Daoy (cell line): ENCODE measurements at regions not wholly inside any gene's neighbourhood (a gene's known extent, or its start where the extent isn't known, plus 50 kb on each side); places are given as distances from the start of the nearest gene placed in this dataset.

Experiments used
- DNase-seq: peaks from one replicate; pipeline ENCODE4 v3.0.0-alpha.2; 2015; ENCODE audit warnings: low read depth

- DNase-seq, result no peak
These were observed 141.5 kb upstream of the ZNF32 start for GRCh38 chr10:43790147-43790546.

DNA sequence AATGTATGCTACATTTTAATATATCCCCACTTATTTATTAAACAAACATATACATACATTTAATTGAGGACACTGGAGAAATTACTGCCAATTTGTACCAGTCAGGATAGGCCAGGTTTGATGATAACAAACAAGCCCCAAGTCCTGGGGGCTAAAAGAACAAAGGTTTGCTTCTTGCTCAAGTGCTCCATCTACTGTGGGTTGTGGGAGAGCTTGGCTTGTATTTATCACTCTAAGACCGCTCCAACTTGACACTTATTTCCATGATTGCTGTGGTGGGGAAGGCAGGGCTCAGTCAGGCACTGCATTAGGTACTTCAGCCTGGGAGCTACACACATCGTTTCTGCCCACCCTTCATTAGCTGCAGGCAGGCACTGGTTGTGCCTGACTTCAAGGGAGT is 136.6 kb upstream of the ZNF32 start:
- DNase-seq, result no peak

DNA sequence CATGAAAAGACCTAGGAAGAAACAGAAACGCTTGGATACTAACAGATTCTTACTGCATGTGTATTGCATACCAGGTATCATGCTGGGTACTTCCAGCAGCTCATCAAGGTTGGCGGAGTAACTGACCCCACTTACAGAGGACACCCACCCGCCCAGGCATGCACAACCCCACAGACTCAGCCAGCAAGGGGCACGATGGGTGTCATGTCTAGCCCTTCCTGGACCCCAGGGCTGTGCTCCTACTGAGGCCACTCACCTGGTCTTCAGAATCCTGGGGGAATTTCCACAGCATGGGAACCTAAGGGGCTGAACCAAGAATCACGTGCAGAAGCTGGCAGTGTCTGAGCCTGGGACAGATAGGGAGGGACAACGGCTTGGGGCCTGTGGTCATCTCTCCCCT is 134.1 kb upstream of the ZNF32 start:
- no peak for DNase-seq

DNA sequence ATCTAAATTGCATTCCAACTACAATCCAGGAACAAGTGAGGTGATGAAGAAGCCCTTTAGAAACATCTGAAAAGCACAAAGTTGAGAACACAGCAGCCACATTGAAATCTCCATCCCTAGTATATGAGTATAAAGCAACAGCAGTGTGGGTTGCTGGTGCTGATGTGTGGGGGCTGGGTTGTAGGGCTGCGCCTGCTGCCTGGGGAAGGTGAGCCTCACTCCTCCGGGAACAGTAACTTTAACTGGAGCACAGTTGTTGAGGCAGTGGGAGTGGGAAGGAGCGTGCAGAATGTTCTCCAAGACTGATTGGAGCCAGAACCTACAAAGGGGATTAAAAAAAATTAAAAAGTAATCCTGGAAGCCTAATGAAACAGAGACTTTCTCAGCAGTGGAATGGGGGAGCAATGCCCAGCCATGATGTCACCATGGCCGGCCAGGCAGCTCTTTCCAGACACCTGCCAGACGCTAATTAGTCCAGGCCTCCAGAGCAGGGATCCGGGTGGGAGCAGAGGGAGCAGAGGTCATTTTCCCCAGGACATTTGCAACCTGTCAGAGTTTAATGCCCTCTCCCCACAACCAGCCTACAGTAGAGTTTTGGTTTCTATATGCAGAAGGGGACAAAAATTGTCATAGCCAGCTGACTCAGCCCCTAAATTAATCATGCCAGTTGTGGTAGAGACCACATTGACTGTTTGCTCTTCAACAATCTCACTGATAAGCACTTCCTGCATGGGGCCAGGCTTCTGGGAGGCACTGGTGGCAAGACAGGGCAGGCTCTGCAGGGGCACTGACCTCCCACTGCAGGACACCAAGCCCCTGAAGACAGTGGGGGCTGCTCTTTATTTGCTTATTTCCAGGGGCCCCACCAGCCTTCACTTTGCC is 133.0 kb upstream of the ZNF32 start:
- peak; percentile 74 for DNase-seq

DNA sequence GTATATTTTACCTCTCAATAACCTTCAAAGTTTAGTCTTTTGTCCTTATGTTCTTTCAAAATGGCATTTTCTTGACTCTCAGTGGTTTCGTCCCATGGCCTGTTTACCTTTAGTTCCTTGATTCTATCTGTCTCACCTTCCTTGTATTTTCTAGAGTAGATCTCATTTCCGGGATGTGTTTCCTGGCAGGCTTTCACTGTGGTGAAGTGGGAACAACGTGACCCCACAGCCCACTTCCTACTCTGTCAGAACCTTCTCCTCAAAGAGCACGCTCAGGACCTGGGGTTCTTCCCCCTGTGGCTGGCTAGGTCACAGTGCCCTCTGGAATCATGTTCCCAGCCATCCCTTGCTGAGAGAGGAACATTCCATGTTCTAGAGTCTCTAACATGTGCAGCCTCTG is 129.9 kb upstream of the ZNF32 start:
- DNase-seq, result no peak

GRCh38 chr10:43775384-43775783 is 126.7 kb upstream of the ZNF32 start:
- no peak for DNase-seq

- DNase-seq, result no peak
These were observed 125.6 kb upstream of the ZNF32 start for GRCh38 chr10:43774234-43774769.

DNA sequence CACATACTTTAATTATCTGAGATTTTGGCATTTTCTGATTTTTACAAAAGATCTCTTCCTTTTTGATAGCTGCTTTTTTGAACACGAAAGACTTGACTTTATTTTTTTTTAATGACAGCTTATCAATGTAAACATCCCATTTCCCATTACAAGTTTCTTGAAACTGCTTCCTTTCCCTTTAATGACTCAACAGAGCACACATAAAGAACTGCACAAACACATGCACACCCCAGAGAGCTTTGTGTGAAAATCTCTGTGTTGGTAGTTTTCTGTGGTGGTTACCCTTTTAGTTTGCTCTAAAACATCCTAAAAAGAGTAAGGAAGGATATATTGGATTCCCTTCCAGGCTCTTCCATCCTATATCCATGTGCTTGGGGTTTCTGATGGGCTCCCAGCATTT is 125.1 kb upstream of the ZNF32 start:
- DNase-seq, result no peak

DNA sequence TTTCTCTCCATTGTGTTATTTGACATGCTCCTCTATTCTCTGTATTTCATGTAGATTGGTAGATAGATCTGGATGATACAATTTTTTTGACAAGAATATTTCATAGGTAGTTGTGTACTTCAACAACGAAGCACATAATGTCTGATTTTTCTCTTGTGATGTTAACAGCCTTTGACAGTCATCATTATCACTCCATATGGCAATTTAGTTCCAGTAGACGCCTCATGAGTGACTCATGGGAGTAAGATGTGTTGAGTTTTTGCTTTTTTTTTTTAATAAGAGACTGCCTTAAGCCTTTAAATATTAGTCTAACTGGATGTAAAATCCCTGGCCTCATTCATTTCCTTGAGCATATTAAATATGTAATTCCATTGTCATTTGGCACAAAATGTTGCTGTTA is 123.5 kb upstream of the ZNF32 start:
- no peak for DNase-seq

DNA sequence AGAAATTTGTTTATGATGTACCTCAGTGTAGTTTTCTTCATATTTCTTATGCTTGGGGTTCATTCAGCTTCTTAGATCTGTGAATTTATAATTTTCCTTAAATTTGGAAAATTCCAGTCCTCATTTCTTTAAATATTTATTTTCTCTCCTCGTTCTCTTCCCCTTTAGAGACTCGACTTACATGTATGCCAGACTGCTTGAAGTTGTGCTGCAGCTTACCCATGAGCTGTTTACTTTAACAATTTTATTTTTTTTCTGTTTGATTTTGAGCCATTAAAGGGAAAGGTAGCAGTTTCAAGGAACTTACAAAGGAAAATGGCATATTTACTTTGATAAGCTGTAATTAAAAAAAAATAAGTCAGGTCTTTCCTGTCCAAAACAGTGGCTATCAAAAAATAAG is 123.0 kb upstream of the ZNF32 start:
- no peak for DNase-seq

GRCh38 chr10:43765516-43765915 is 116.8 kb upstream of the ZNF32 start:
- DNase-seq, result no peak

GRCh38 chr10:43763846-43764245 is 115.2 kb upstream of the ZNF32 start:
- DNase-seq, result no peak

DNA sequence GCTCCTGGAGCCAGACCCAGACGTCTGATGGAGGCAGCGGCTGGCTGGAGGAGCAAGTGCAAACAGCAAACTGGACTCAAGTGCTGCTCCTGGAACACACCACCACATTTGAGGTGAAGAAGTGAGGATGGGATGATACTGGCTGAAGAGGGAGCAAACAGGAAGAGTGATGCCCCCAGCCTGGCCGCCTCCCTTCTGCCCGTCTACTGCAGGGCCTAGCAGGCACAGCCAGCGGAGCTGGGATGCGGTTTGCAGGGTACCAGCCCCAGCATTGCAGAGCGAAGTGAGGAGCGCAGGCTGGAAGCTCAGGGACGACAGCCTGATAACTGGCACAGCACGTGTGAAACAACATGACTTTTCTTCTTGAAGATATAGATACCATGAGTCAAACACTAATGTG is 111.8 kb upstream of the ZNF32 start:
- no peak for DNase-seq

DNA sequence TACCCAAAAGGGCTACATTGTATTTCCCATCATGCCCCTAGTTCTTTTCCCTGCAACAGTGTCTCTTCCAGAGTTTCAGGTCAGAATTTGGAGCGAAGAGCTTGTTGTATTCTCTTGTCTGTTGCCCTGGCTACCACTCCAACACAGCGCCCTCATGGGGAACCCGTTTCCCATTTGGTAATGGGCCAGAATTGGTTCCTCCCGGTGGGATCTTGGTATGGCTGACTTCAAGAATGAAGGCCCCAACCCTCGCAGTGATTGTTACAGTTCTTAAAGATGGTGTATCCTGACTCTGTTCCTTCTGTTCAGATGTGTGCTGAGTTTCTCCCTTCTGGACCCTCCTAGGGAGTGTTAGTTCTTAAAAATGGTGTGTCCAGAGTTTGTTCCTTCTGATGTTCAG is 110.5 kb upstream of the ZNF32 start:
- DNase-seq, result no peak

DNA sequence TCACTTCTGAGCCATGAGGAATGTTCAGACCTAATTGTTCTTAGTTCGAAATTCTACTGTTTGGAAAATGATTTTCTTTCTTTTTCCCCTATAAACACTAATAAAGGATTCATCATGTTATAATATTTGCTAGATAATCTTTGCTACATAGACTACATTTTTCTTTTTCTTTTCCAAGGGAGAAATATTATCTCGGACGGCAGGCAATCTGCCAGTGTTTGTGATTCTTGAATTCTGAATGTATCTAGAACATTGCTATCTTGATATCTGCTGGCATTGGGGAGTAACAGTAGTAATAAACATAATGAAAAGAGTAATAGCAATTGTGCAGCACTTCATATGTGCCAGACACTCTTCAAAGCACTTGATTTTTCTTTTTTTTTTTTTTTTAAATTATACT is 107.7 kb upstream of the ZNF32 start:
- no peak for DNase-seq

DNA sequence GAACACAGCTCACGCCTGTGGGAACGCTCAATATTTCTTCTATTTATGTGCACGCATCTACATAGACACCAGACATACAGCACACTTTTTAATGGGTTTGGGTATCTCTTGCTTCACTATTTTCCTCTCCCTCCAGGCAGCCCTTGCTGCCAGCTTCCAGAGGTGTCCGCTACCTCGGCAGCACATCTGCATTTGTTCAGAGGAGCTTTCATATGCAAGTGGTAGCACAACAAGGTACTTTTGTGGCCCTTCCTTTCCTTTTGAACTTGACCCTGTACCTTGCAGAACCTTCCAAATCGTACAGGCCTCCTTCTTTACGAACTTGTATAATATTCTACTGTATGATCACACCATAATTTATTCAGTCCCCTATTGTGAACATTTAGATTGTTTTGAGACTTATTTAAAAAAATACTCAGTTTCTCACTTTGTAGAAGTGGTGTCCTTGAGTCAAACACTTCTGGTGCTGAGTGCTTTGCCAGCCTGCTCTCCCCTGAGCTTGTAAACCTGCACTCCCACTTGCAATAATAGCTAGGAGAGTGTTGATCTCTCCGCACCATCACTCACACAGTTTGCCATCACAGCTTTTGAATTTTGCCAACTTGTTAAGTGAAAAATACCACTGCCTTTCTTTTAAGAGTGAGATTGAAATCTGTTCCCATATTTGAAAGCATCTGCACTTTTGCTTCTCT is 106.0 kb upstream of the ZNF32 start:
- no peak for DNase-seq

DNA sequence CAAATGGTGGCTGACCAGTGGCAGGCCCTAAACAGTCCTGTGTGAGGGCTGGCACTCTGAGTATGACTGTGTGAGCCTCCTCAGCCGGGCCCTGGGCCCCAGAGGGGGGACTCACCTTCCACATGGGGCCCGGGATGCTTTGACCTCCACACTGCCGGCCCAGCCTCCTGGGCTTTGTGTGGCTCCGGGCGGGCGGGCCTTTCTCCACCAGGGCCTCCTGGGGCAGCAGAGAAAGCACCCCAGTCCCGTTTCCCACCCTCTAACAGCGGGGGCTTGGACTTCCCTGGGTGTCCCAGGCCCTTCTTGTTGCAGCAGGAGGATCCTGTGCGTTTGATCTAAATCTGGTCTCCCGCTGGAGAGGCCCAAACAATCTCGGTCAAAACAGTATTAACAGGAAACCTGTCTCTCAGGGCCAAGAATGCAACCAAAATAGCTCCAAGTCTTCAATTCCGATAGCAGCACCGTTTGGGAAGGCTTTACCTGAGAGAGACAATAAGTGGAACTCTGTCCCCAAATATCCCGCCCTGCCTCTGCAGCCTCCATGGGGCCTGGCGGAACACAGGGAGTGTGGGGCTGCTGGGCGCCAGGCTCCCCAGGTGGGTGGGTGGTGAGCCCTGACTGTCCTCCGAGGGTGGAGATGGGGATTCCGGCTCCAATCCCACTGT is 104.8 kb upstream of the ZNF32 start:
- no peak for DNase-seq

GRCh38 chr10:43752682-43753081 is 104.0 kb upstream of the ZNF32 start:
- no peak for DNase-seq

GRCh38 chr10:43751646-43752045 is 103.0 kb upstream of the ZNF32 start:
- no peak for DNase-seq

- no peak for DNase-seq
These were observed 101.4 kb upstream of the ZNF32 start for GRCh38 chr10:43749940-43750552.

DNA sequence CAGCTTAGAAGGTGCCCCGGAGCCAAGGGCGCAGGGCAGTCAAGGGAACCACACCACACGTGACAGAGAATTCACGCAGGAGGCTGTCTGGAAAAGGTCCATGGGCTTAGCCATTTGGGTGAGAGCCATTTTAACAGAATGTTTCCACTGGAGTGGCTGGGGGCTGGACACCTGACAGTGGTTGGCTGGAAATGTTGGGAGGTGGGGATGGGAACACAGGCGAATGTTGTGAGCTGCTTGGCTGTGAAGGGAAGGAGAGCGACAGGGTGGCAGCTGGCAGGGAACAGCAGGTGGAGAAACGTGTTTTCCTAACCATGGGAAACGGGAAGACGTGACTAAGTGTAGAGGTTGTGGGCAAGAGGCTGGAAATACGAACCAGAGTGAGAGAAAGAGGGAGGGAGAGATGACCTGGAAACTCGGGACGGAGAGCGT is 100.5 kb upstream of the ZNF32 start:
- DNase-seq, result no peak

DNA sequence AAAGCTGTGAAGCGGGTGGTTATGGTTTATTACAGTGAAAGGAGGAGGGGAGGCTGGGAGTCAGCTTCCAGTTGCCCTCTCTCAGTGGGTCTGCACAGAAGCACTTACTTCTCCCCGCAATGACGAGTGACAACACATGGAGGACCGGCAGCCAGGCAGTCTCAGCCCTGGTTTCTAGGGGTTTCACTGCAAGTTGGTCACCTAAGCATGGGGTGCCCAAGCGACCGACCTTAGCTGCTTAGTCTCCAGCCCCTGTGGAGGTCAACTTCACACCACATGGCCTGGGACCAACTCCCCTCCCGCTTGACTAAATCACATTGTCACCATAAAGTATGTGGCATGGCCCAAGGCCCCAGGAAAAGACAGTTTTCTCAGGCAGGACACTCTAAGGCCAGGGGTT is 99.9 kb upstream of the ZNF32 start:
- no peak for DNase-seq
